Adrenal gland (tissue), 5 donors: ENCODE measurements at regions not wholly inside any gene's neighbourhood (a gene's known extent, or its start where the extent isn't known, plus 50 kb on each side); places are given as distances from the start of the nearest gene placed in this dataset.

Experiments
- CTCF ChIP-seq, 6 experiments: fragments of 450-650 bp in 4 of 6; fragments of 200-600 bp in 2 of 6; sonication (generic) in 1 of 6; IDR thresholded peaks; 1 replicate in 5 of 6; 2 replicates in 1 of 6; pipeline versions ENCODE4 v1.5.1 to v1.8.0; 2016 to 2021; ENCODE audit warnings: antibody characterized with exemption in 6 of 6, mild to moderate bottlenecking in 2 of 6, moderate library complexity in 1 of 6
- POLR2A ChIP-seq, 2 donors: fragments of 450-650 bp; IDR thresholded peaks; one replicate each; pipeline ENCODE4 v1.6.1; 2017; ENCODE audit warnings: antibody characterized with exemption in 2 of 2, mild to moderate bottlenecking in 2 of 2, moderate library complexity in 1 of 2
- donor health status: DM: no; HTN: no; CAD: no.

GRCh38 chr11:91688672-91689071 is 535.9 kb upstream of the FAT3 start:
- TF ChIP-seq CTCF (IDR thresholded peaks at IDR 0.05) = no peak
- no peak for TF ChIP-seq POLR2A (IDR thresholded peaks at IDR 0.05)
